Left renal cortex interstitium (tissue), 4 donors: ENCODE measurements at regions not wholly inside any gene's neighbourhood (a gene's known extent, or its start where the extent isn't known, plus 50 kb on each side); places are given as distances from the start of the nearest gene placed in this dataset.

ENCODE experiments used
- DNase-seq, 4 donors: peaks; one replicate each; pipeline ENCODE4 v3.0.0-alpha.2; 2013; ENCODE audit warnings: low read depth in 4 of 4, low spot score in 2 of 4, missing footprints in 1 of 4

DNA sequence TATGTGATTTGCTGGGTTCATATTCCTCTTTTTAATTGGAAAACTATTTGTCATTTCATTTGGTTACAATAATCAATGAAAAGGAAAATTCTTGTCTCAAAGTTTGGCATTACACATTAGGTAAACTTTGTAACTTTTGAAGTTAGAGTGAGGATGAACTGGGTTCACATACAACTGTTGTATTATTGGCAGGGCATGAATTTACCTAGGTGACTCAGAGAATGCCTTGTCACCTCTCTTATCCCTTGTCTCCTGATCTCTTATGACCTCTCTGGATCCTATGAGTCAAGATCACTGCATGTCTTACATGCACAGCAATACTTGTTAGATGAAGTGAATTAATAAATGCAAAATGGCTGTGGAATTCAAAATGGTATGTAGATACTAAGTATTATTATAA is 563.4 kb upstream of the GCFC2 start:
- DNase-seq: no peak

DNA sequence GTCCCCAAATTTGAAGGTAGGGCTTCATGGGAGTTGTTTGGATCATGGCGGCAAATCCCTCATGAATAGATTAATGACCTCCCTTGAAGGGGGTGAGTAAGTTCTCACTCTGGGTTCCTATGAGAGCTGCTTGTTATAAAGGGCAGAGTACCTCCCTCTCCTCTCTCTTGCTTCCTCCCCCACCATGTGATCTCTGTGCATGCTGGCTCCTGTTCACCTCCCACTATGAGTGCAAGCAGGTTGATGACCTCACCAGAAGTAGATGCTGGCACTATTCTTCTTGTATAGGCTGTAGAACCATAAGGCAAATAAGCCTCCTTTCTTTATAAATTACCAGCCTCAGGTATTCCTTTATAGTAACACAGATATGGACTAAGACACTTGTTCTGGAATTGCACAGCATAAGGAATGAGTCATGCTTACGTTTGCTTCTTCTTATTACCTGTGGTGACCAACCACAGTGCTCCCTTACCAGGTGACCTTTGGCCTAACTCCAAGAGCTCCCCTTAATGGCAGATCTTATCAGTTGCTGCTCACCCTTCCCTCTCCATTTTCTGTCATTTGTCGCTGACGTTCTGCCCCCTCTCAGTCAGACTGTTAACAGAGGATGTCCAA is 559.5 kb upstream of the GCFC2 start:
- no peak for DNase-seq

DNA sequence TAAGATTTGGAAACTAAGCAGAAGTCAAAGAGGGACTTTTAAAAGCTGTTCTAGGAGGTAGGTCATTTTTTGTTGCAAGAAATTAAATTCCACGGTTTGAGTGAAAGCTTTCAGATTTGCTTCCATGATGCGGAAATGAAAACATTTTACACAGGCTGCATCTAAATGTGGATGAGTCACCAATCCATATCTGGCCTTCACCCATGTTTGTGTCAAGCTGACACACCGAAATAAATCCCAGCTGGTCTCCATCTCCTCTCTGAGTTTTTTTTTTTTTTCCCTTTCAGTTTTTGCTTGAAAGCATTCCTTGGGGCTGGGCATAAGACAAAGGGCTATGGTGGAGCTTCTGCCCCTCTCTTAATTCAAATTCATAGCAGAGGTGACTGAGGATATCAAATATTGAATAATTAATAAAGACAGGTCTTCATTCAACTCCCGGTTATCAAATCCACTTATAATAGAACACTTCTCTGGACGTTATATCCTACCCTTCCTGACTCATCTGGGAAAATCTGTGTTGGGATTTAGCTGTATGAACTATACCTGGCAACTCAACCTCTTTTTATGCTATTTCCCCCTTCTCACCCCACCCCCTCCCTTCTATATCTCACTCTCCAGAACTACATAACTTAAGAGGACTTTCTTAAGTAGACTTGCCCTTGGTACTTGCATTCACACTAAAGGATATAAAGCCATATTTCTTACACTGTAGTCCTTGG is 558.3 kb upstream of the GCFC2 start:
- DNase-seq: no peak

DNA sequence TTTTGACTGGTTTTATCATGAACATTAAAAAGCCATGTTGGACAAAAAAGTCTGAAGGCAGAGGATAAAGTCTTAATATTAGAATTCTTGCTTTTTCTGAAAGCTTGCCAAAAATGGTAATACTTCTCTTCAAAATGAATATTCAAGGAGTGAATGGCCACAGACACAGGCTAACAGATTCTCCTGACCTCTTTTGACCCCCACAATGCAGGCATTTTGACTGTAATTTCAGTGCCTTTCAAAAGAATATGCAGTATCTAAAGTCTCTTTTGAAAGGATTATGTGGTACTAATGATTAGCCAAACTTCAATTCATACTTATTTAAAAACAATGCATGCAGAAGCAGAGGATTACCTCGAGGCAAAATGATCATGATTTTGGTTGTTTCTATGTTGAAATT is 557.8 kb upstream of the GCFC2 start:
- no peak for DNase-seq

DNA sequence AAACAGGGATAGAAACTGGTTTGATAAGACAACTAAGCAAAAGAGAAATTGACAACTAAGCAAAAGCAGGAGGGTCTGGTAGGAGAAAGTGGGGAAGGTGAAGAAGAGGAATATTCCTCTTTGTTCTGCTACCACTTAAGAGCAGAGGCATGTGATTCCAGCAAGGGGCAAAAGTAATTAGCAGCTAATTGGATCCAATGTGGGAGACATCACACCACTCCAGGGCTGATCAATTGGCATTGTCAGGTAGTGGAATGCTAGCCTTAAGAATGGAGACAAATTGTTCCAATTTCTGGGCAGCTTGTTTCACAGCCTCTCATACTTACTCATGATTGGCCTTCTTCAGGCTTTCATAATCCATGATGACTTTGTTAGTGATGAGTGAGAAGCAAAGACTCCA is 547.1 kb upstream of the GCFC2 start:
- no peak for DNase-seq

DNA sequence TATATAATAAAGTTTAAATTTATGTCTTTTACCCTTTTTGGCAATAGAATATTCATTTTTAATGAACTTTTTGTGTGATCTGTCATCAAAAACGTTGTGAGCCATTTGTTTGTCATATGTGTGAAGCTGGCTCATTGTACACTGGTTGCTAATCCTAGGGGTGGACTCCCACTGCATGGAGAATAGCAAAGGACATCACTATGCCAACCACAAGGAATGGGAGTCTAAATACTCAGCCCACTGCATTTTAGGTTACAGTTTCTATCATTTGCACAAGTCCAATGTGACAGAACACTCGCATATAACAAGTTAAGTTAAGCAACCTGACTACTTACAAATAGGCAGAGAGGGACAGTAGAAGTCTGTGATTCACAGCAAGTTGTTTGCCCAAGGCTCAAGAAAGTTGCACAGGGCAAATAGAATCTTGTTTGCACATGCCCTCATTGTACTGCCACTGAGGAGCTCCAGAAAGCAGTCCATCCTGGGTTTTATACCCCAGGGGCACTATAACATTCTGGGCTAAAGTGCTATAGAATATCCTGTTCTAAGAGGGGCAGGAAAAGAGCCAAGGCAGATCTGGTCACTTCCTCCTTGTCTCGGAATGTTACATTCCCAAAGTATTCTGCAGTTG is 545.9 kb upstream of the GCFC2 start:
- no peak for DNase-seq

DNA sequence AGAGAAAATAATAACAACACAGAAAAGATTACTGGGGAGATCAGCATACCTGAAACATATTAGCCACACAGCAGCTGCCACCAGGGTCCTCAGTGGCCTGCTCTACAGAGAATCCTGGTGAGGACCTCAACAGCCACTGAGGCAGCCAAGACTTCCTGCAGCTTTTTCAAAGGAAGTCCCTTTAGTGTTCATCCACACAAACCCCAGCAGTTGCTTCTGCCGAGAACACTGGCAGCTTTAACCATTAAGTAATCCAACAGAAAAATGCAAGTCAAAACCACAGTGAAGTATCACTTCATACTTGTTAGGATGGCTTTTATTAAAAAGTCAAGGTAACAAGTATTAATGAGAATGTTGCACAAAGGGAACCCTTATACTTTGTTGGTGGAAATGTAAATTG is 542.0 kb upstream of the GCFC2 start:
- no peak for DNase-seq

DNA sequence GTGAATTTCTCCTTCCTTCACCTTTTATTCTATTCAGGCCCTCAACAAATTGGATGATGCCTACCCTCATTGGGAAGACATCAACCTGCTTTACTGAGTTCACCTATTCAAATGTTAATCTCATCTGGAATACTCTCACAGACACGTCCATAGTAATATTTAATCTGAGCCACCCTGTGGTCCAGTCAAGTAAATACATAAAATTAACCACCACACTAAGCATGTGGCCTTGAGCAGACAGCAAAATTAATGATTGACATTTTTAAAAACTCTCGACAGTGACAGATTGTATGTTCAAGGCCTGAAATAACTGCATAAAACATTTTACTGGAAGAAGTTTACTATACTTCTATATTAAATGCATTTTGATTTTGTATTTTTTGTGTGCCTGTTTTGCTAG is 540.6 kb upstream of the GCFC2 start:
- DNase-seq: no peak

DNA sequence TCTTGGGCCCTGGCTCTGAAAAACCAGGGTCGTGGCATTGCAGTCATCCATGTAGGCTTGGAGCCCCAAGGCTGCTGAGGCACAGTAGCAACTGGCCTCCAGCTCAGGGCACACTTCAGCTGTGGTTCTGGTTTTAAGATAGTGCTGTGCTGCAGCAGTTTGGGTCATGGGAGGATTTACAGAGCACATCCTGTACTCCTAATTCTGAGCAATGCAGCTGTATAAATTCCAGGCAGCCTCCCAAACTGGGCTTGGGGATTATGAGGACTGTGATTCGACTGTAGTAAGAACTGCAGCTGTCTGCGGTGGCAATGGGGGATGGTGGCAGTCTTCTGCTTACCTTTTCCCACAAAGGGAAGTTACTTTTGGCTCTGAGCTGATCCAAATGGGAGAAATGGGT is 536.3 kb upstream of the GCFC2 start:
- no peak for DNase-seq

DNA sequence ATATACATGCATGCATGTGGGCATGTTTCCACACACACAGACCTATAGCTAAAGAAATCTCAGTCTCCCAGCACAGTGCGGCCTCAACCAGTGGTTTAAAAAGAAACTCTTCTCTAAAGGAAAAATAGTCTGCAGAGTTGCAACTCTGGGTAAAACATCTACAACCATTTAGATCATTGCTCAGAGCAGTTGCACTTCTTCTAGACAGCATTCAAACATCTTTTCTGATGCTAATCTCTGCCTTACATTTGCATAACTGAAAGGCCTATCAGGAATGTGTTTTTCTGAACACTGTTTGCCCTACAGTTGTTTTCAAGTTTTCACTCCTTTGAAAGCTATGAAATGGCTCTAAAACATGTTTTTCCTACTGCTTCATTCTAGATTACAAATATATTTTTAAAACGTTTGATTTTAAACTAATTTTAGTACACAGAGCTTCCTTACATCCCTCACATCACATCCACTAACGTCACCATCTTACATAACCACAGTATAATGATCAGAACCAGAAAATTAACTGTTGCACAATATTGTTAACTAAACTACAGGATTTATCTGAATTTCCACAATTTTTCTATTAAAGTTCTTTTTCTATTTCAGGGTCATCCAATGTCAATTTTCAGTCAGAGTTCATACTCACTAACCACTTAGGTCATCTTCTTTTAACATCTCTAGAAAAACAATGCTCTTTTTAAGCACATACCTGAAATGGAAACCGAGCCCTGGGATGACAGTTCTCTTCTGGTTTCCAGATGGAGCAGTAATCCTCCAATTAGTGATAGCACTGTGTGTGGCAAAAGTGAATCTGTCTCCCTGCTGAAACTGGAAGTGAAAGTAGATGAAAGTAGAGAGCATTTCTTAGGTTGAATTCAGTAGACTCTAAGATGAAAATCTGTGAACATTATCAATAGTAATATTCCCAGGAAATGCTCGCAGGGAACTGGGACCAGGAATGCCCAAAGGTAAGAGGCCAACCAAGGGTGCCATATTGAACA is 501.6 kb upstream of the GCFC2 start:
- DNase-seq: no peak

DNA sequence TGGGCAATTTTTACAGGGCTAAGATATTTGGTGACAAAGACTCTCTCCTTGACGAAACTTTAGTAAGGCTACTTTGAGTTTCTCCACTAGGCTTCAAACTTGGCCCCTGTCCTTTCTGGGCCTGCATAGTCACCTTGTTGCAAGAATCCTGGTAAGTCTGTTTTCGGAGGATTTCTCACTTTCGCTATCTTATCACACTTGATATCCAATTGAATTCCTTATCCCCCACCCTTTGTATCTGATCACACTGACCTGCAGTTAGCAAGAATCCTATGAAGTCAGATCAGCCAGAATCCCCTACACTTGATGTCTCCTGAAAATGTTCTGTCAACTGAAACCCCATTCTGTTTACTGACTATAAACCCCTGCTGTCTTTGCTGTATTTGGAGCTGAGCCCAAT is 499.8 kb upstream of the GCFC2 start:
- no peak for DNase-seq

DNA sequence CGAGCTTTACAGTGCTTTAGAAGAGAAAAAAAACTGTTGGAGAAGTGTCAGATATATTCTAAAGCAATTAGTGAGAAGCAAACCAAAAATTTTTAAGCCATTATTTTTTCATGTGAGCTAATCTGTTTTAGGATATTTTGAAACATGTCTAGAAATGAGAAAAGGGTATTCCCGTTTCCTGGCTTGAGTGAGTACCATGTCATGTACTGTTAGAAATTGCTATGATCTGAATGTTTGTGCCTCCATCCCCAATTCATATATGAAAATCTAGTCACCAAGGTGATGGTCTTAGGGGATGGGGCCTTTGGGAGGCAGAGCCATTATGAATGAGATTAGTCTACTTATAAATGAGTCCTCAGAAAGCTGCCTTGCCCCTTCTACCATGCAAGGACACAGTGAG is 493.3 kb upstream of the GCFC2 start:
- no peak for DNase-seq

DNA sequence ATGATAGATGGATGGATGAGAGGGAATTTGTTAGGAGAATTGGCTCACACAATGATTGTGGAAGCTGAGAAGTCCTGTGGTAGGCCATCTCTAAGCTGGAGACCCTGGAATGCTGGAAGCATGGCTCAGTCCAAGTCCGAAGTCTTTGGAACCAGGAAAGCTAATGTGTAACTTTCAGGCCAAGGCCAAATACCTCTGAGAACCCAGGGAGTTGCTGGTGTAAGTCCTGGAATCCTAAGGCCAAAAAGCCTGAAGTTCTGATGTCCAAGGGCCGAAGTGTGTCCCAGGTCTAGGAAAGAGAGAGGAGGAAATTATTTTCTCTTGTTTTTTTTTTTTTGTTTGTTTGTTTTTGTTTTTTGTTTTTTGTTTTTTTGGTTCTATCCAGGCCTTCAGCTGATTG is 492.2 kb upstream of the GCFC2 start:
- DNase-seq: no peak

DNA sequence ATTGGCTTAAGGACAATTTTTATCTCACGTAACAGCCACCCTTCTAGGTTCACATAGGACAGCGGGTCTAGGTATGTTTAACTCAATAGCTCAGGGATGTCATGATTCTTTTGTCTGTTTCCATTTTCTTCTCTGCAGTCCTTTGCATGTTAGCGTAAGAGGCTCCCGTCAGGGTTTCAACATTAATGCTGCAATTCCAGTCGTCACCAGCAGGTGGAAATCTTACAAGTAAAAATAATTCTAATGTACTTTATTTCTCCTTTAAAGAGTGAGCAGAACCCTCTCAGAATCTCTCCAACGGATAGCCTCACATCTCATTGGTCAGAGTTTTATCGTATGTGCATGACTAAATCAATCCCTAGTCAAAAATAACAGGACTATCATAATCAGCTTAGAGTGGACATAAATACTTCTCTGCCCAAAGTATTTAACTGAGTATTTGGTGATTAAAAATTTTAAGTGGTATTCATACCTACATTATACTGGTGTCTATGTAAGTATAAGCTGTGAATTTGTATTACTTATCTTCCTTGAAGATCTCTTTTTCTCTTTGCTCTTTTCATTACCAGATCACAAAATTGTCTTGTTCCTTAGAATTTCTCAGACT is 487.2 kb upstream of the GCFC2 start:
- DNase-seq: peak; percentile 45 to 71 (median 52)

DNA sequence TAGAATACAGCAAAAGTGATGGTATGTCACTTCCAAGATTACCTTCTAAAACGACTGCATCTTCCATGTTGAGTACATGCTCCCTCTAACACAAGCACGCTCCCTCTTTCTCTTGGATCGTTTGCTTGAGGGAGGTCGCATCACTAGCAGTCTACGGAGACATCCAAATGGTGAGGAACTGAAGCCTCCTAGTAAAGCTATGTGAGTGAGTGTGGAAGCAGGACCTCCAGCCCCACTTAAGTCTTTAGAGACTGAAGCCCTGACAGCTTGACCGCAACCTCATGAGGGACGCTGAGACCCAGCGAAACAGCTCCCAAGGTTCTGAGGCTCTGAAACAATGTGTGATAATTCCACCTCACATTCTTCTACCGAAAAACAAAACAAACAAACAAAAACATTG is 486.7 kb upstream of the GCFC2 start:
- DNase-seq: no peak

DNA sequence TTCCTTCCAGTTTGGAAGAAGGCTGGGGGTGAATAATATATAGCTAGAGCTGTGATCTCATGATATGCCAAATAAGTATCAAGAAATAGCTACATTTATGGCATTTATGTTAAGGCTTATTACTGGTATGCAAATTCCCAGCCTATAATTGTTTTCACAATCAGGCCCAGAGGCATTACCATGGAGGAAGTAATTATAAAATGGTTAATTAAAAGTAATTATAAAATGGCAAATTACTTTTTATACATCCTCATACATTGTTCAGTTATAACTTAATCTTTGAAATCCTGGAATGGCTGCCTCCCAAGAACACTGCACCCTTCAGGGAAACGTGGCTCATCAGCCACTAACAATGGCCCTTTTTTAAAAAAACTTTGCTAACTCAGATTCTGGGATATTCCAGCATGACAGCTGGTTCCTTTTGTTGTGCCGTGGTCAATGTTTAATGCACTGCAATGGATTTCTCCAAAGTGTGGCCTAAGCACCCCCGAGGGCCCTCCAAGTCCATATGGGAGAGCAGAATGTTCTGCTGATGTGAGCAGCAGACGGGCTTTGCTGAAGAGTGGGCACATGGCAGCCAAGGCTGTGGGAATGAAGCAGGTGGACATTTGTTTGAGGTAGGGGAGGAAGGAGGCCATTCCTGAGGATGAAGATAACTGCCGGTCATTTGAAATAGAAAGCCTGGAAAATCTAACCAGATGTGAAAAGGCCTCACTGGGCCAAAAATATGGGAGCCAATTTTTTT is 483.5 kb upstream of the GCFC2 start:
- DNase-seq: no peak

DNA sequence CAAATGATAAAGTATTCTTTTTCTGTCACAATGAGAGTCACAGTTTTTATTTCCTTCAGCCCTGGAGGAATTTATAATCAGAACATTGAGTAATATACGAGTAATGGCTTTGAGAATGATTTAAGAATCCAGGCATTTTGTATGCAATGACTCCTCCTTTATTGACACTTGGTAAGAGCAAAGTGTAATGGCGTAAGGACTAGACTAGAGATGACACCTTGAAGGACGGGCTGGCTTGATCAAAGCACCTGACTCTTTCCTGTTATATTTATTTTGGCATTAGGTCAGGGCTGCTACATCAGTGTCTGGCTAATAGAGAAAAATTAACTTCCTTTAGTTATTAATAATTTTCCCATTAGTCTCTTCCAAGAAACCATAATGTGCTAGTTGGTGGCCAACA is 482.4 kb upstream of the GCFC2 start:
- DNase-seq: no peak

DNA sequence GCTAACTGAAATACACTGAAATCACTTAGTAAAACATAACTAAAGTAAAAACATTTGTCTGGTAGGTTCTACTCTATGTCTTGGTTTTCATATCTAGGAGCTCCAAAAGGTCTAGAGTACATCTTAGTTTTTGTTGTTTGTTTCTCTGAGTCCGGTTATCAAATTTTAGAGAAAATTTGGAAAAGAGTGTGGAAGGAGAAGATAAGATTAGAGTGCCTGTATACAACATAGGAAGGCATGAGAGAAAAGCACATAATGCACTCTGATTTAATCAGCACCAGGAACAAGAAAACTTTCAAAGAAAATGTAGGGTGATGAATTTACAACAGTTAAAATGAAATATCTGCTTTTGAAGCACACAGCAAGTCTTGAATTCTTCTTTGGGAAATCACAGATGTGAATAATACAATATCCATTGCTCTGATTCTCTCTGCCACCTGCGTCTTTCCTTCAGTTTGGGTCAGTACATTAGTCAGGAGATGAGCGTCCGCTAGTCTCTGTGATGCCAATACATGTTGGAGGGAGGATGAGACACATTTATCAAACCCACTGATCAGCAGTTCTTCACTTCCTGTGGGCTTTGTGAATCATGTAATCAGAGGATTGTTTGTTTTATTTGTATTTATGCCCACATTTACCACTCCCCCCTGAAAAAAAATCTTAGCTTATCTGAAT is 477.8 kb upstream of the GCFC2 start:
- no peak for DNase-seq

DNA sequence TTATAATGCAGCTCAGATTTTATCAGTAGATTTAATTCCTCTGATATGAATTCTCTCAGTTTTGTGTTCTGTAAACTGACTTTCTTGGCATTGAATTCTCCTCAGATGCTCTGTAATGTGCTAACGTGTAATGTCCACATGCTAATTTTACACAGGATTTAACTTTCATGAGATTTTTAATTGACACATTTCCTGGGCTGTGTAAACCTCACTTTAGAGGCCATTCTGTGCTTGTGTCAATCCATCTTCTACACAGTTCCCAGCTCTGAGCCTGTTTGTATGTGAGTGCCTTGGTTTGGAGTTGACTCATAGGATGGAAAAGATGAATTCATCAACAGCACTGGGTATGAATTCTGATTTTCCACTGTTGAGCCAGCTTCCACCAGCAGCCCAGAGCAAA is 476.7 kb upstream of the GCFC2 start:
- DNase-seq: no peak
